Nephron (organoid): ENCODE measurements at regions not wholly inside any gene's neighbourhood (a gene's known extent, or its start where the extent isn't known, plus 50 kb on each side); places are given as distances from the start of the nearest gene placed in this dataset.

Source experiments
- H3K27ac Mint-ChIP-seq, 3 experiments: 2 replicates each; pipeline ENCODE4 v1.8.0; 2020; ENCODE audit warnings: mixed read lengths in 3 of 3, mild to moderate bottlenecking in 2 of 3, moderate library complexity in 1 of 3
- H3K27me3 Mint-ChIP-seq: 2 replicates; pipeline ENCODE4 v1.8.0; 2021; ENCODE audit warnings: low read depth, mild to moderate bottlenecking, moderate library complexity, mixed read lengths
- H3K36me3 Mint-ChIP-seq: 2 replicates; pipeline ENCODE4 v1.8.0; 2020; ENCODE audit warnings: low read depth, mixed read lengths
- H3K4me1 Mint-ChIP-seq: 2 replicates; pipeline ENCODE4 v1.8.0; 2020; ENCODE audit warnings: mixed read lengths
- H3K4me3 Mint-ChIP-seq, 3 experiments: 2 replicates each; pipeline ENCODE4 v1.8.0; 2020; ENCODE audit warnings: mild to moderate bottlenecking in 3 of 3, mixed read lengths in 3 of 3, moderate library complexity in 2 of 3
- H3K9me3 Mint-ChIP-seq: 2 replicates; pipeline ENCODE4 v1.8.0; 2020; ENCODE audit warnings: mixed read lengths
- CTCF ChIP-seq, 3 experiments: fragments of 200-600 bp; sonication (generic); IDR thresholded peaks; one replicate each; pipeline ENCODE4 v1.5.0; 2021; ENCODE audit warnings: antibody characterized with exemption in 3 of 3; ENCODE audit not compliant: unreplicated experiment in 3 of 3

- no peak overlapping the region for H3K4me3 Mint-ChIP-seq
Observed at GRCh38 chr4:79796948-79797347, 276.1 kb downstream of the ANTXR2 start.

GRCh38 chr4:79788884-79789283 lies 284.1 kb downstream of the ANTXR2 start:
- H3K36me3 Mint-ChIP-seq, result peaks cover 4% of the 10 kb centered on the region
- TF ChIP-seq CTCF (IDR thresholded peaks at IDR 0.05; ENCODE audit: unreplicated experiment in 3 of 3), result no peak
- no peak overlapping the region for H3K27ac Mint-ChIP-seq
- peaks cover 35% of the 10 kb centered on the region for H3K9me3 Mint-ChIP-seq
- H3K4me3 Mint-ChIP-seq, result no peak overlapping the region
- no peaks in the 10 kb centered on the region for H3K4me1 Mint-ChIP-seq
- H3K27me3 Mint-ChIP-seq, result no peaks in the 10 kb centered on the region

More at GRCh38 chr4:79796948-79797347, 276.1 kb downstream of the ANTXR2 start:
- Mint-ChIP-seq H3K36me3 (no peaks in the 10 kb centered on the region), H3K9me3 (no peaks in the 10 kb centered on the region), H3K4me1 (no peaks in the 10 kb centered on the region), H3K27ac (no peak overlapping the region), H3K27me3 (no peaks in the 10 kb centered on the region)
- TF ChIP-seq CTCF (IDR thresholded peaks at IDR 0.05; ENCODE audit: unreplicated experiment in 3 of 3), result no peak

- no peak overlapping the region for H3K4me3 Mint-ChIP-seq
- peaks cover 5% of the 10 kb centered on the region for H3K27me3 Mint-ChIP-seq
- TF ChIP-seq CTCF (IDR thresholded peaks at IDR 0.05; ENCODE audit: unreplicated experiment in 3 of 3), result no peak
- no peak overlapping the region for H3K27ac Mint-ChIP-seq
- peaks cover 19% of the 10 kb centered on the region for H3K9me3 Mint-ChIP-seq
- H3K4me1 Mint-ChIP-seq, result no peaks in the 10 kb centered on the region
- no peaks in the 10 kb centered on the region for H3K36me3 Mint-ChIP-seq
Observed at GRCh38 chr4:79780129-79780528, 292.9 kb downstream of the ANTXR2 start.

GRCh38 chr4:79772510-79772909 lies 300.5 kb downstream of the ANTXR2 start:
- TF ChIP-seq CTCF (IDR thresholded peaks at IDR 0.05; ENCODE audit: unreplicated experiment in 3 of 3), result no peak
- Mint-ChIP-seq H3K36me3 (no peaks in the 10 kb centered on the region), H3K27me3 (peaks cover 5% of the 10 kb centered on the region), H3K4me1 (no peaks in the 10 kb centered on the region), H3K9me3 (peaks cover 62% of the 10 kb centered on the region), H3K4me3 (no peak overlapping the region), H3K27ac (no peak overlapping the region)

- Mint-ChIP-seq H3K36me3 (no peaks in the 10 kb centered on the region), H3K27me3 (no peaks in the 10 kb centered on the region), H3K9me3 (peaks cover 13% of the 10 kb centered on the region), H3K4me3 (no peak overlapping the region), H3K4me1 (no peaks in the 10 kb centered on the region), H3K27ac (no peak overlapping the region)
- no peak for TF ChIP-seq CTCF (IDR thresholded peaks at IDR 0.05; ENCODE audit: unreplicated experiment in 3 of 3)
Observed at GRCh38 chr4:79764120-79764519, 308.9 kb downstream of the ANTXR2 start.

- Mint-ChIP-seq H3K27ac (no peak overlapping the region), H3K4me3 (no peak overlapping the region), H3K36me3 (no peaks in the 10 kb centered on the region), H3K27me3 (no peaks in the 10 kb centered on the region), H3K4me1 (no peaks in the 10 kb centered on the region), H3K9me3 (peaks cover 13% of the 10 kb centered on the region)
- TF ChIP-seq CTCF (IDR thresholded peaks at IDR 0.05; ENCODE audit: unreplicated experiment in 3 of 3), result no peak
Observed at GRCh38 chr4:79763486-79764075, 309.4 kb downstream of the ANTXR2 start.
